ENCODE measurements at regions not wholly inside any gene's neighbourhood (a gene's known extent, or its start where the extent isn't known, plus 50 kb on each side); places are given as distances from the start of the nearest gene placed in this dataset.

DNA sequence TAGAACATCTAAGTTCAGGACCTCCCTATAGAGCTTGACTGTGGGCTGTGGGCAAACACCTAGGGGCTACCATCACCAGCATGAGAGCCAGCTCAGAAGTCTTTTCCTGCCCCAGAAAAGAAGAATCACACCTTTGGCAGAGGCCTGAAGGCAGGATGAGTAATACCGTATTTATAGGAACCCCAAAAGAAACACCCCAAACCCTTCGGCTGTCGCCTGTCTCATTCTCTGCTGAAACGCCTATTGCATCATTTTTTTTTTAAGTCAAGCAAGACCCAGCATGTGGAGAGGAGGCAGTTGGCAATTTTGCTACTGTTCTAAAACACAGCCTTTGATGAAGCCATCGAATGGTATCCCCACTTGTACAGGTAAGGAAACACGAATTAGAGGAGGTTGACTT, 436.4 kb downstream of the TFAP2A start:
- TF ChIP-seq CTCF (IDR thresholded peaks at IDR 0.05; ENCODE audit: control extremely low read depth, extremely low read depth): no peak
- Histone ChIP-seq H3K9ac (ENCODE audit: insufficient read depth in 1 of 2, low read length in 2 of 2) (no peak overlapping the region), H3K27me3 (ENCODE audit: control insufficient read depth in 3 of 3, insufficient read depth in 3 of 3, low read length in 2 of 3) (no peaks in the 10 kb centered on the region), H3K4me3 (no peak overlapping the region), H3K9me3 (ENCODE audit: control insufficient read depth in 4 of 4, insufficient read depth in 3 of 4, low read length in 3 of 4) (no peaks in the 10 kb centered on the region), H3K36me3 (ENCODE audit: control insufficient read depth in 4 of 4, insufficient read depth in 4 of 4, low read length in 4 of 4) (no peaks in the 10 kb centered on the region), H3K27ac (ENCODE audit: low read depth in 1 of 2, low read length in 1 of 2) (no peak overlapping the region), H3K4me1 (ENCODE audit: control insufficient read depth in 5 of 5, insufficient read depth in 5 of 5, low read length in 5 of 5) (no peaks in the 10 kb centered on the region)
- 86 to 87% methylated on average over 6 of the region's 6 CpGs for WGBS, 2 donors
- ATAC-seq (ENCODE audit: insufficient read depth, low FRiP score) (no peak), DNase-seq (no peak)

GRCh38 chr6:9977411-9977810, 437.5 kb downstream of the TFAP2A start:
- no peaks in the 10 kb centered on the region for H3K36me3 ChIP-seq (ENCODE audit: control insufficient read depth in 4 of 4, insufficient read depth in 4 of 4, low read length in 4 of 4)
- H3K27me3 ChIP-seq (ENCODE audit: control insufficient read depth in 3 of 3, insufficient read depth in 3 of 3, low read length in 2 of 3): no peaks in the 10 kb centered on the region
- WGBS, 2 donors: 28 to 42% methylated on average over 2 of the region's 2 CpGs
- H3K9me3 ChIP-seq (ENCODE audit: control insufficient read depth in 4 of 4, insufficient read depth in 3 of 4, low read length in 3 of 4): peaks cover 0 to 2% (median 0%) of the 10 kb centered on the region in 4 donors
- ATAC-seq (ENCODE audit: insufficient read depth, low FRiP score) (no peak), DNase-seq (peak in 1 of 3 donors; percentile 12)
- no peaks in the 10 kb centered on the region for H3K4me1 ChIP-seq (ENCODE audit: control insufficient read depth in 5 of 5, insufficient read depth in 5 of 5, low read length in 5 of 5)
- no peak overlapping the region for H3K4me3 ChIP-seq
- no peak overlapping the region for H3K9ac ChIP-seq (ENCODE audit: insufficient read depth in 1 of 2, low read length in 2 of 2)
- TF ChIP-seq CTCF (IDR thresholded peaks at IDR 0.05; ENCODE audit: control extremely low read depth, extremely low read depth): no peak
- no peak overlapping the region for H3K27ac ChIP-seq (ENCODE audit: low read depth in 1 of 2, low read length in 1 of 2)

GRCh38 chr6:9961646-9962045, 453.2 kb downstream of the TFAP2A start:
- H3K4me1 ChIP-seq (ENCODE audit: control insufficient read depth in 5 of 5, insufficient read depth in 5 of 5, low read length in 5 of 5): no peaks in the 10 kb centered on the region
- DNase-seq (no peak), ATAC-seq (ENCODE audit: insufficient read depth, low FRiP score) (no peak)
- H3K27ac ChIP-seq (ENCODE audit: low read depth in 1 of 2, low read length in 1 of 2): no peak overlapping the region
- H3K27me3 ChIP-seq (ENCODE audit: control insufficient read depth in 3 of 3, insufficient read depth in 3 of 3, low read length in 2 of 3): no peaks in the 10 kb centered on the region
- H3K36me3 ChIP-seq (ENCODE audit: control insufficient read depth in 4 of 4, insufficient read depth in 4 of 4, low read length in 4 of 4): no peaks in the 10 kb centered on the region
- H3K9ac ChIP-seq (ENCODE audit: insufficient read depth in 1 of 2, low read length in 2 of 2): no peak overlapping the region
- 82 to 93% methylated on average over 5 of the region's 5 CpGs for WGBS, 2 donors
- no peak for TF ChIP-seq CTCF (IDR thresholded peaks at IDR 0.05; ENCODE audit: control extremely low read depth, extremely low read depth)
- H3K9me3 ChIP-seq (ENCODE audit: control insufficient read depth in 4 of 4, insufficient read depth in 3 of 4, low read length in 3 of 4): no peaks in the 10 kb centered on the region
- H3K4me3 ChIP-seq: no peak overlapping the region

DNA sequence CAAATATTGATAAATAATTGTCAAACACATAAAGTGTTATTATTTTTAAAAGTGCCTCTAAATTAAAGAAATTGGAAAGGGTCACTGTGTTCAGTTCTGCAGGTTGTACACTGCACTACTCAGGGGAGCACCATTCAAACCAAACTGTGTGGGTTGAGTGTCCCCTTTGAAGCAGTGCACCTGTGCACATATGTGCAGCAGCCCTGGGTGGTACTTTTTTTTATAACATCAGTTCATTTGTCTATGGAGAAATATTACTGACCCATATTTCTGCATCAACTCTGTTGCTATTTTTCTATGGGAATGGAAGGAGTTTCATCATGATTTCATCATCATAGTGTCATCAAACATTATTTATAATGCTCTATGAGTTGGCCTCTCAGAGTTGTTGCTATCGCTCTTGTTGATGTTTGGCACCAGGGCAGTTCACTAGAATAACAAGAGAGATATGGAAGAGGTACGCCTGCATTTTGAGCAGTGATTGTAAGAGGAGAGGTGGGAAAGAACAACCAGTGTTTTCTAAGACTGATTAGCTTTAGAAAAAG, 457.6 kb downstream of the TFAP2A start:
- no peaks in the 10 kb centered on the region for H3K27me3 ChIP-seq (ENCODE audit: control insufficient read depth in 3 of 3, insufficient read depth in 3 of 3, low read length in 2 of 3)
- H3K27ac ChIP-seq (ENCODE audit: low read depth in 1 of 2, low read length in 1 of 2): no peak overlapping the region
- no peak for DNase-seq
- no peak for TF ChIP-seq CTCF (IDR thresholded peaks at IDR 0.05; ENCODE audit: control extremely low read depth, extremely low read depth)
- no peak overlapping the region for H3K4me3 ChIP-seq
- H3K9me3 ChIP-seq (ENCODE audit: control insufficient read depth in 4 of 4, insufficient read depth in 3 of 4, low read length in 3 of 4): peaks cover 0 to 3% (median 0%) of the 10 kb centered on the region in 4 donors
- H3K4me1 ChIP-seq (ENCODE audit: control insufficient read depth in 5 of 5, insufficient read depth in 5 of 5, low read length in 5 of 5): no peaks in the 10 kb centered on the region
- H3K9ac ChIP-seq (ENCODE audit: insufficient read depth in 1 of 2, low read length in 2 of 2): no peak overlapping the region
- no peak for ATAC-seq (ENCODE audit: insufficient read depth, low FRiP score)
- 90% methylated on average over 2 of the region's 2 CpGs for WGBS, 2 donors
- no peaks in the 10 kb centered on the region for H3K36me3 ChIP-seq (ENCODE audit: control insufficient read depth in 4 of 4, insufficient read depth in 4 of 4, low read length in 4 of 4)
